IMR-90 (cell line): ENCODE measurements at regions not wholly inside any gene's neighbourhood (a gene's known extent, or its start where the extent isn't known, plus 50 kb on each side); places are given as distances from the start of the nearest gene placed in this dataset.

Experiments
- ATAC-seq: fragments of 200-7000 bp; cut with Tn5 transposase; 2 replicates; pipeline ENCODE4 v1.9.1; 2020; ENCODE audit warnings: low read depth, mild to moderate bottlenecking, moderate library complexity
- BruUV-seq: library from RNA; stranded (reverse); fragments of 400-500 nt; replicated peaks from 2 replicates; lab custom pipeline; 2021; lab: Mats Ljungman, UMichigan
- CTCF ChIA-PET: fragments of 300-600 bp; formaldehyde crosslinking; extraction: SDS; loops from one replicate; lab custom pipeline; 2021; ENCODE audit warnings: antibody characterized with exemption; lab: Yijun Ruan, JAX
- POLR2A ChIA-PET: fragments of 300-600 bp; sonication (Branson Sonifier 250); formaldehyde crosslinking; loops from one replicate; lab custom pipeline; 2022; ENCODE audit warnings: antibody characterized with exemption; ENCODE audit not compliant: unreplicated experiment; lab: Charles Lee
- DNase-seq: peaks from one replicate; pipeline ENCODE4 v3.0.0; 2013
- H2AFZ ChIP-seq: replicated peaks from 2 replicates; pipeline ENCODE3; 2013; ENCODE audit warnings: low read length, mild to moderate bottlenecking; ENCODE audit not compliant: poor library complexity
- H2AK5ac ChIP-seq: 2 replicates; pipeline ENCODE4 v1.6.1; 2013; ENCODE audit warnings: low read depth, low read length, inconsistent platforms
- H2AK9ac ChIP-seq: replicated peaks from 2 replicates; pipeline ENCODE3; 2013; ENCODE audit warnings: mild to moderate bottlenecking, low read depth, low read length, moderate library complexity; ENCODE audit not compliant: poor library complexity
- H2BK120ac ChIP-seq: 2 replicates; pipeline ENCODE4 v1.6.1; 2013; ENCODE audit warnings: low read depth, low read length, inconsistent platforms
- H2BK15ac ChIP-seq: 3 replicates; pipeline ENCODE4 v1.6.1; 2013; ENCODE audit warnings: low read depth, low read length, inconsistent platforms
- H2BK20ac ChIP-seq: 2 replicates; pipeline ENCODE4 v1.6.1; 2013; ENCODE audit warnings: low read depth, mild to moderate bottlenecking, inconsistent platforms, low read length, moderate library complexity
- H2BK5ac ChIP-seq: 2 replicates; pipeline ENCODE4 v1.6.1; 2013; ENCODE audit warnings: mild to moderate bottlenecking, low read depth, low read length, inconsistent platforms; ENCODE audit not compliant: poor library complexity, severe bottlenecking
- H3K14ac ChIP-seq: replicated peaks from 2 replicates; pipeline ENCODE4 v1.6.1; 2013; ENCODE audit warnings: low read depth, low read length, inconsistent platforms
- H3K18ac ChIP-seq: 2 replicates; pipeline ENCODE4 v1.6.1; 2013; ENCODE audit warnings: low read depth, low read length, control low read depth
- H3K23ac ChIP-seq: 2 replicates; pipeline ENCODE4 v1.6.1; 2013; ENCODE audit warnings: low read depth, low read length, inconsistent platforms
- H3K27ac ChIP-seq: 2 replicates; pipeline ENCODE4 v1.5.1; 2013; ENCODE audit warnings: mild to moderate bottlenecking, control low read depth, low read length; ENCODE audit not compliant: insufficient read depth
- H3K27me3 ChIP-seq: 2 replicates; pipeline ENCODE4 v1.6.1; 2013; ENCODE audit warnings: low read length; ENCODE audit not compliant: control insufficient read depth, insufficient read depth
- H3K36me3 ChIP-seq: 2 replicates; pipeline ENCODE4 v1.6.1; 2013; ENCODE audit warnings: low read length, mixed read lengths; ENCODE audit not compliant: control insufficient read depth, insufficient read depth
- H3K4ac ChIP-seq: 2 replicates; pipeline ENCODE4 v1.6.1; 2013; ENCODE audit warnings: low read depth, low read length, inconsistent platforms
- H3K4me1 ChIP-seq: 2 replicates; pipeline ENCODE4 v1.6.1; 2013; ENCODE audit warnings: low read length, mixed read lengths; ENCODE audit not compliant: control insufficient read depth, insufficient read depth
- H3K4me2 ChIP-seq: 2 replicates; pipeline ENCODE4 v1.6.1; 2013; ENCODE audit warnings: low read depth, mild to moderate bottlenecking, control low read depth, low read length, moderate library complexity
- H3K4me3 ChIP-seq: 2 replicates; pipeline ENCODE4 v1.5.1; 2013; ENCODE audit warnings: low read depth, mild to moderate bottlenecking, control low read depth, low read length, moderate library complexity; ENCODE audit not compliant: insufficient read depth
- H3K56ac ChIP-seq: 2 replicates; pipeline ENCODE4 v1.6.1; 2013; ENCODE audit warnings: low read length, inconsistent platforms; ENCODE audit not compliant: insufficient read depth; ENCODE audit errors: extremely low read depth
- H3K79me1 ChIP-seq, 2 experiments: 2 replicates each; pipeline ENCODE4 v1.6.1; 2013; ENCODE audit warnings: low read length in 2 of 2, inconsistent platforms in 1 of 2, low read depth in 1 of 2
- H3K9ac ChIP-seq: 2 replicates; pipeline ENCODE4 v1.6.1; 2013; ENCODE audit warnings: low read depth, low read length, control low read depth
- H3K9me1 ChIP-seq: 2 replicates; pipeline ENCODE4 v1.6.1; 2013; ENCODE audit warnings: low read length, inconsistent platforms; ENCODE audit not compliant: insufficient read depth
- H3K9me3 ChIP-seq: 2 replicates; pipeline ENCODE4 v1.6.1; 2013; ENCODE audit warnings: low read length; ENCODE audit not compliant: control insufficient read depth, insufficient read depth
- H4K20me1 ChIP-seq: 2 replicates; pipeline ENCODE4 v1.6.1; 2013; ENCODE audit warnings: low read length, inconsistent platforms; ENCODE audit not compliant: insufficient read depth
- H4K5ac ChIP-seq: 2 replicates; pipeline ENCODE4 v1.6.1; 2013; ENCODE audit warnings: mild to moderate bottlenecking, low read depth, low read length, control low read depth
- H4K8ac ChIP-seq, 2 experiments: 2 replicates each; pipeline ENCODE4 v1.6.1; 2013; ENCODE audit warnings: low read depth in 2 of 2, low read length in 2 of 2, control low read depth in 1 of 2, inconsistent platforms in 1 of 2
- H4K91ac ChIP-seq: 2 replicates; pipeline ENCODE4 v1.6.1; 2013; ENCODE audit warnings: low read depth, low read length, inconsistent platforms; ENCODE audit not compliant: insufficient read depth
- CTCF ChIP-seq: conservative IDR thresholded peaks from 2 replicates; pipeline ENCODE4 v1.5.1; 2012; ENCODE audit warnings: mild to moderate bottlenecking, low read depth, low read length, improper control_type of control experiment
- MAFK ChIP-seq: IDR thresholded peaks from 2 replicates; pipeline ENCODE4 v1.6.1; 2012; ENCODE audit warnings: low read depth, low read length, improper control_type of control experiment
- NFE2L2 ChIP-seq: fragments of 150-350 bp; IDR thresholded peaks from 2 replicates; pipeline ENCODE4 v1.6.1; 2016; ENCODE audit warnings: low read depth, mild to moderate bottlenecking, low read length
- WGBS, 2 experiments: methylation state at CpG; one replicate each; pipeline versions ENCODE4 v1.1.5 to v1.1.7; 2013; ENCODE audit warnings: missing lambda C conversion rate in 2 of 2; ENCODE audit not compliant: insufficient read length in 1 of 2; ENCODE audit errors: extremely low coverage in 2 of 2; 5-methylcytosine and 5-hydroxymethylcytosine counted together
- dilution Hi-C: fragments of 300-500 bp; cut with HindIII; formaldehyde crosslinking; loops from one replicate; pipeline ENCODE4 v1.14.3; 2018; ENCODE audit warnings: low sequenced_read_pairs; ENCODE audit not compliant: unreplicated experiment
- in situ Hi-C: fragments of 300-500 bp; cut with MboI; formaldehyde crosslinking; loops from 3 replicates; pipeline ENCODE4 v1.14.3; 2019; ENCODE audit warnings: low sequenced_read_pairs, inconsistent platforms, mixed read lengths
- intact Hi-C: fragments of 100-400 bp; cut with micrococcal nuclease; formaldehyde crosslinking; loops from 2 replicates; pipeline ENCODE4 v1.10.0; 2022

GRCh38 chr1:195606483-195606882 is 1001.8 kb downstream of the KCNT2 start:
- H2BK5ac ChIP-seq = no peak overlapping the region
- H3K4me1 ChIP-seq = no peaks in the 10 kb centered on the region
- H3K27me3 ChIP-seq = no peaks in the 10 kb centered on the region
- no peak overlapping the region for H3K4me3 ChIP-seq
- H3K9me1 ChIP-seq = no peaks in the 10 kb centered on the region
- DNase-seq (no peak), ATAC-seq (no peak)
- TF ChIP-seq NFE2L2 (no peak), CTCF (no peak), MAFK (peak; percentile 58)
- H4K8ac ChIP-seq = no peak overlapping the region
- no peaks in the 10 kb centered on the region for H3K79me1 ChIP-seq
- in situ Hi-C loops (no loop called here), intact Hi-C loops (no loop called here), dilution Hi-C loops (no loop called here)
- H3K9ac ChIP-seq = no peak overlapping the region
- H3K27ac ChIP-seq = no peak overlapping the region
- no peak overlapping the region for H3K4ac ChIP-seq
- H2BK20ac ChIP-seq = no peak overlapping the region
- H3K9me3 ChIP-seq = no peaks in the 10 kb centered on the region
- POLR2A ChIA-PET = no interaction called here
- BruUV-seq = no TSS peak
- H3K4me2 ChIP-seq = no peak overlapping the region
- H3K36me3 ChIP-seq = no peaks in the 10 kb centered on the region
- no CpG with 5 or more reads among the region's 1 CpG for WGBS, 2 experiments
- no peak overlapping the region for H3K56ac ChIP-seq
- no peak overlapping the region for H2BK120ac ChIP-seq
- no peak overlapping the region for H2AFZ ChIP-seq
- H2BK15ac ChIP-seq = no peak overlapping the region
- H3K18ac ChIP-seq = no peak overlapping the region
- H4K5ac ChIP-seq = no peak overlapping the region
- no peaks in the 10 kb centered on the region for H4K20me1 ChIP-seq
- CTCF ChIA-PET = interaction anchor here (1.1 kb wide), 1 partner anchor 11 kb away, joined by 3 read pairs; no protein-coding TSS in a partner anchor
- no peak overlapping the region for H4K91ac ChIP-seq
- H2AK5ac ChIP-seq = no peak overlapping the region
- H2AK9ac ChIP-seq = no peak overlapping the region
- H3K14ac ChIP-seq = no peak overlapping the region
- H3K23ac ChIP-seq = no peak overlapping the region
